GM12873 (cell line): ENCODE measurements at regions not wholly inside any gene's neighbourhood (a gene's known extent, or its start where the extent isn't known, plus 50 kb on each side); places are given as distances from the start of the nearest gene placed in this dataset.

ENCODE experiments used
- TF ChIP-seq, protein P1 (sequence below): IDR thresholded peaks from 2 replicates; pipeline ENCODE4 v1.5.1; 2012; ENCODE audit warnings: low read depth, mild to moderate bottlenecking, moderate library complexity, low read length, control low read depth; ENCODE audit not compliant: insufficient read depth; ENCODE audit errors: missing control alignments

DNA sequence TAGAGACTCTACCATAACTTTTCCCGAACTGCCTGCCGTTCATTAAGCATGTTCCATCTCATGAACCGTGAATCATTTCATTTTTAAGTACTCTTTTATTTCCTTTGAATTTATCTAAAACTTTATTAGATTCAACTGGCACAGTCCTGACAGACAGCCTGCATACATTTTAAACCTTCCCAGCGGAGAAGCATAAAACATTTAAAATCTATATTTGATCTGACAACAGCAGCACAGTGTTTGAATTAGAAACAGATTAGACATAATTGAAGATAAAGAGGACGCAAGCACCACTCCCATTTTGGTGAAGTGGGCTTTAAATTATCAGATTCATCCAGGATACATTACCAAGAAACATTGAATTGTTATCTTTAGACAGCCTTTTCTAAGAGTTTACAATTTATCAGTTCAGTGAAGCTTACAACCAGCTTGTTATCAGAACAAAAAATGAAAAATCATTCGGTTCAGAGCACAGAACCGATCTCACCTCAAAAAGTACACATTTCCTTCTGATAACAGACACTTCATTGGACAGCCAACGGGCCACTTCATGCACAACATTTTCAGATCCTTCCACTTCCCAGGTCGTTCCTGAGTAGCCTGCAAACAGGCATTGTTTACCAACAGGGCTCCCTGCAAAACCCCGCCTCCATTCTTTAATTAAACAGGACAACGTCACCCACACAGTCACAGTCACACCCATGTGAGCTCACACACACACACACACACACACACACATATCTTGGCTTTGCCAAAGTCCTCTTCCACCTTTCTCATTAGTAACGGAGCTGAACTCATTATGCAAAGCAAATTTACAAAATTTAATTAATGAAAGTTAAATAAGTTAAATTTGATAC is 171.2 kb downstream of the SP3 start:
- TF ChIP-seq, protein P1, sequence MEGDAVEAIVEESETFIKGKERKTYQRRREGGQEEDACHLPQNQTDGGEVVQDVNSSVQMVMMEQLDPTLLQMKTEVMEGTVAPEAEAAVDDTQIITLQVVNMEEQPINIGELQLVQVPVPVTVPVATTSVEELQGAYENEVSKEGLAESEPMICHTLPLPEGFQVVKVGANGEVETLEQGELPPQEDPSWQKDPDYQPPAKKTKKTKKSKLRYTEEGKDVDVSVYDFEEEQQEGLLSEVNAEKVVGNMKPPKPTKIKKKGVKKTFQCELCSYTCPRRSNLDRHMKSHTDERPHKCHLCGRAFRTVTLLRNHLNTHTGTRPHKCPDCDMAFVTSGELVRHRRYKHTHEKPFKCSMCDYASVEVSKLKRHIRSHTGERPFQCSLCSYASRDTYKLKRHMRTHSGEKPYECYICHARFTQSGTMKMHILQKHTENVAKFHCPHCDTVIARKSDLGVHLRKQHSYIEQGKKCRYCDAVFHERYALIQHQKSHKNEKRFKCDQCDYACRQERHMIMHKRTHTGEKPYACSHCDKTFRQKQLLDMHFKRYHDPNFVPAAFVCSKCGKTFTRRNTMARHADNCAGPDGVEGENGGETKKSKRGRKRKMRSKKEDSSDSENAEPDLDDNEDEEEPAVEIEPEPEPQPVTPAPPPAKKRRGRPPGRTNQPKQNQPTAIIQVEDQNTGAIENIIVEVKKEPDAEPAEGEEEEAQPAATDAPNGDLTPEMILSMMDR: no peak

DNA sequence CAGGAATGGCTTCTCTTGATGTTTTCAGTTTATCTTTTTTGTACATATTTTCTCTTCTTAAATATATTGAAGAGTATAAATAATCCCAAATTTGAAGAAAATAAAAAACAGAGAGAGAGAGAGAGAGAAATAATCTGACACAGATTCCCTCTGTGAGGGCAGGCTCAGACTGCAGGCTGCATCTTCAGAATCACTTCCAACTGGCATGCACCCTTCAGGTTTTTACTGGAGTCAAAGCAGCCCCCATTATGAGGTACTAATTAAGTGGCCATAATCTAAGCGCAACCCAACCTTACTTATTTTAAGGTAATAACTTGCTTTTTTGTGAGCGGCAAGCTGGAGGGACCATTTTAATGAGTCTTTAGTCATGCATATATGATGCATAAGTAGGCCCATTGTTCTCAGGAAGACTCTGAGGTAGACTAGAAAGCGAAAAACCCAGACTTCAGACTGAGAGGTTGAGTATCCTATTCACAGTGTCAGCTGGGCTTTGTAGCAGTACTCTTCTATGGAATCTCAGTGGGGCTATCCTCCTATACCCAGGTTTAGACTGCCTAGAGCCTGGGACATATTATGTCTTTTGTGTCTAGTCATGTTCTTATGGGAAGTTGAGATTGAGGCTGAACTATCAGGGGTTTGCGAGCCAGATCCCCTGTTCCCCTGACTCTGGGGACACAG is 167.4 kb downstream of the SP3 start:
- TF ChIP-seq, protein P1: no peak

DNA sequence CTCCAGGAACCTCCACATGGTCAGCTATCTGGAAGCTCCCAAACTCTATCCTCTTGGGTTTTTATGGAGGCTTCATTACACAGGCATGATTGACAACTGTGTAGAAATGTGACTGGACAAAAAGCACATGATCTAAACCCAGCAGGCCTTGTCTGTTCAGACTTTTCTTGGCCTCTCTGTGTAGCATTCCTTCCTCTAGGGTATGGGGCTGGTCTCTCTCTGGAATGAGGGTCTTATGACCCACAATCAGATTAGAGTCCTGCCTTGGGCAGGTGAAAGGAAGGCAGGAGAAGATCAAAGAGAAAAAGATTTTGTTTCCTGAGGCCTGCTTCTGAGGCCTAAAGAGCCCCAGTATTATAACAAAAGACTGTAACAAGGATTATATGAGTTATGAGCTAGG is 162.7 kb downstream of the SP3 start:
- TF ChIP-seq, protein P1: no peak

DNA sequence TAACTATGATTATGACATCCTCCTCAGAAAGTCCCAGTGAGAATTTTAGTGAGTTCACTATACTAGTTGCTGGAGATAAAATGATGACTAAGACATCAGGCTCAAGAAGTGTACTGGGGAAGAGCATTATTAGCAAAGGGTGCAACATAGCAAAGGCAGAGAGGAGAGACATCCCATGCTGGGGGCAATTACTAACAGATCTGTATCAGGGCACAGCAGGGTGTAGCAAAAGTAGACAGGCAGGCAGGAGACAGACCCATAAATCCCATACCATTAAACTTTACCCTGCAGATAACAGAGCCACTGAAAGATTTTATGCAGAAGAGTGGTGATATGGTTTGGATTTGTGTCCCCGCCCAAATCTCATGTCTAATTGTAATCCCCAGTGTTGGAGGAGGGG is 161.7 kb downstream of the SP3 start:
- TF ChIP-seq, protein P1: no peak

DNA sequence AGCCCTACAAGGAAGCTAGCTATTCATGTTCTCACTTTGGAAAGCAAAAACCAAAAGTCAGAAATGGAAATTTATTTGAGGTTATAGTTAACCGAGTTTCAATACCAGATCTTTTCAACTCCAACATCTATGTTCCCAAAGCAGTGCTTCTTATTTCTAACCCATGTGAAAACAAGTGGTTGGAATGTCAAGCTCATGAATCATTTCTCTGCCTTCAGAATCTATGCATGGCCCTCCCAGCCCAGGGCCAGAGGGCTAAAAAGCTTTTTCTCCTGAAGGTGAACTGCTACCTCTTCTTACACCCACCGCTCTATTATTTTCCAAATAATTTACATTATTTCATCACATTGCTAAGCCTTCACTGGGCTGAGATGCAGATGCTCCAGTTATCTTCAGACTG is 158.4 kb downstream of the SP3 start:
- TF ChIP-seq, protein P1: no peak

DNA sequence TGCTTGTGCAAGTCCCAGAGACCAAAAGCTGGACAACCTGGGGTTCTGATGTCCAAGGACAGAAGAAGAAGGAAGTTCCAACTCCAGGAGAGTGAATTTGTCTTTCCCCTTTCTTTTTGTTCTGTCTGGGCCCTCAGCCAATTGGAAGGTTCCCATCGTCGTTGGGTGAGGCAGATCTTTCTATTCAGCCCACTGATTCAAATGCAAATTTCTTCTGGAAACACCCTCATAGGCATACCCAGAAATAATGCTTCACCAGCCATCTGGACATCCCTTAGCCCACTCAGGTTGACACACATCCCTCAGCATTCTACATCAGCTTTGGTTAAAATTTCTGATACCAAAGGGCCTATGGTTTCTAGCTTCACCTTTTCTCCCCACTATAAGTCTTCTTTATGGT is 156.5 kb downstream of the SP3 start:
- TF ChIP-seq, protein P1: no peak

DNA sequence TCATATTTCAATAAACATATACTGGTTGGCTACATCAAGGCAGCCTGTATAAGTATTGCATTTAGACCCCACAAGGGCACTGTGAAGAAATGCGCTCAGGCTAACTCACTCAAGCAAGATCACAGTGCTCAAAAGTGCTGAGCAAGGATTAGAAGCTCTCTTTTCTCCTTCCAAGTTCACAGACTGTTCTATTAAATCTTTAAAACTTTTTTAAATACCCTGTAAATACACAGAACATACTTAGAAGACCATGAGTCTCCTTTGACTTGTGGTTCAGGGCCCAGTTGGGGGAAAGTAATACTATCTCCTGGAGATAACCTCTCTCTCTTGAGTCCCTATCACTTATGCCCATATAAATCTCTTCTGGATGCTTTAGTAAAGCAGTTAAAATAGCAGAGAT is 152.9 kb downstream of the SP3 start:
- TF ChIP-seq, protein P1: no peak
